Spleen (tissue), 11 donors: ENCODE measurements at regions not wholly inside any gene's neighbourhood (a gene's known extent, or its start where the extent isn't known, plus 50 kb on each side); places are given as distances from the start of the nearest gene placed in this dataset.

Source experiments
- DNase-seq: peaks from one replicate; pipeline ENCODE4 v3.0.0-alpha.2; 2020
- H3K27ac ChIP-seq, 8 donors: fragments of 200-600 bp; sonication (generic) in 7 of 8; 1 replicate in 4 of 8; 2 replicates in 4 of 8; pipeline versions ENCODE4 v1.5.0 to v1.8.0; 2016 to 2021; ENCODE audit warnings: inconsistent platforms in 4 of 8, mild to moderate bottlenecking in 4 of 8, moderate library complexity in 1 of 8
- H3K27me3 ChIP-seq, 7 donors: fragments of 200-600 bp; sonication (generic) in 6 of 7; replicated peaks in 1 of 7; 1 replicate in 4 of 7; 2 replicates in 3 of 7; pipeline versions ENCODE4 v1.5.0 to v1.8.0; 2016 to 2021; ENCODE audit warnings: inconsistent platforms in 3 of 7, mild to moderate bottlenecking in 1 of 7
- H3K36me3 ChIP-seq, 6 donors: fragments of 200-600 bp; sonication (generic) in 5 of 6; 1 replicate in 4 of 6; 2 replicates in 2 of 6; pipeline versions ENCODE4 v1.5.0 to v1.8.0; 2016 to 2021; ENCODE audit warnings: inconsistent platforms in 2 of 6
- H3K4me1 ChIP-seq, 6 donors: fragments of 200-600 bp; sonication (generic) in 5 of 6; 1 replicate in 3 of 6; 2 replicates in 3 of 6; pipeline versions ENCODE4 v1.5.0 to v1.8.0; 2016 to 2021; ENCODE audit warnings: inconsistent platforms in 3 of 6
- H3K4me3 ChIP-seq, 8 donors: fragments of 200-600 bp; sonication (generic) in 7 of 8; 1 replicate in 4 of 8; 2 replicates in 4 of 8; pipeline versions ENCODE4 v1.5.0 to v1.8.0; 2016 to 2021; ENCODE audit warnings: inconsistent platforms in 4 of 8, mild to moderate bottlenecking in 4 of 8, moderate library complexity in 2 of 8
- H3K9me3 ChIP-seq, 8 donors: fragments of 200-600 bp; sonication (generic) in 7 of 8; 1 replicate in 4 of 8; 2 replicates in 4 of 8; pipeline versions ENCODE4 v1.5.0 to v1.8.0; 2016 to 2021; ENCODE audit warnings: inconsistent platforms in 4 of 8
- POLR2A ChIP-seq, 3 donors: fragments of 450-650 bp; IDR thresholded peaks; one replicate each; pipeline ENCODE4 v1.5.1; 2017; ENCODE audit warnings: antibody characterized with exemption in 3 of 3, mild to moderate bottlenecking in 1 of 3
- POLR2AphosphoS5 ChIP-seq, 3 donors: sonication (generic); formaldehyde crosslinking; IDR thresholded peaks; one replicate each; pipeline ENCODE4 v1.5.1; 2017; ENCODE audit warnings: antibody characterized with exemption in 3 of 3
- WGBS, 5 donors: extraction: QIAGEN DNeasy Blood & Tissue Kit in 3 of 5; methylation state at CpG; one replicate each; pipeline versions ENCODE4 v1.1.5 to v1.1.7; 2013 to 2018; 5-methylcytosine and 5-hydroxymethylcytosine counted together
- intact Hi-C: fragments of 100-400 bp; cut with DNase I; formaldehyde crosslinking; loops from one replicate; pipeline ENCODE4 v1.15.0; 2023; ENCODE audit warnings: low total_unique reads
- TF ChIP-seq, protein P1 (sequence below), 11 experiments: fragments of 200-600 bp in 7 of 11; fragments of 450-650 bp in 4 of 11; sonication (generic) in 4 of 11; IDR thresholded peaks in 8 of 11; conservative IDR thresholded peaks in 3 of 11; 1 replicate in 7 of 11; 2 replicates in 4 of 11; pipeline versions ENCODE4 v1.4.0 to v1.8.0; 2016 to 2021; ENCODE audit warnings: antibody characterized with exemption in 11 of 11, inconsistent platforms in 4 of 11, mild to moderate bottlenecking in 1 of 11
- donor health status: healthy with polysubstance abuse.
- donor health status: DM: no; HTN: no; CAD: no; lungs with moderate emphysema.
- donor health status: DM: no; HTN: no; CAD: no.
- donor health status: Bipolar disorder and iron deficiency.
- donor health status: healthy.
- donor health status: DM: no; HTN: no; CAD: no.
- donor health status: DM: yes; HTN: yes; CAD: no.

DNA sequence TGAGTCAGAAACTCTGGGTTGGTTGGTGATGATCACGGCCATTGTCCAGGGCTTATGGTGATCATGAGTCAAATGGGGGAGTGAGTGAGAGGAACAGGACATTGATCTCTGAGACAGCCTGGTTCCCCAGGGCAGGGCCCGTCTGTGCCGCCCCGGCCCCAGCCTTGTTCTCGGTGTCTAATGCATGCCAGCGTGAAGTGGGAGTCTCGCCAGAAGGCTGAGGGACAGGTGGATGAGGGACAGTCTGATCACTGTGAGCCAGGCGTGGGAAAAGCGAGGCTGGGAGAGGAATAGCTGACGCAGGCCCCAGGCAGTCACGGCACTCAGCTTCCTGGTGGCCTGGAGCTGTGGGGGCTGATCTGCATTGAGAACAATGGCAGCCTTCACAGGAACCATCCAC lies 208.3 kb upstream of the HDAC4 start:
- peak; percentile 57 for DNase-seq
- no peak overlapping the region for H3K4me3 ChIP-seq
- no peaks in the 10 kb centered on the region for H3K9me3 ChIP-seq
- intact Hi-C loops, result no loop called here
- no peak for TF ChIP-seq POLR2AphosphoS5 (IDR thresholded peaks at IDR 0.05)
- TF ChIP-seq, protein P1, sequence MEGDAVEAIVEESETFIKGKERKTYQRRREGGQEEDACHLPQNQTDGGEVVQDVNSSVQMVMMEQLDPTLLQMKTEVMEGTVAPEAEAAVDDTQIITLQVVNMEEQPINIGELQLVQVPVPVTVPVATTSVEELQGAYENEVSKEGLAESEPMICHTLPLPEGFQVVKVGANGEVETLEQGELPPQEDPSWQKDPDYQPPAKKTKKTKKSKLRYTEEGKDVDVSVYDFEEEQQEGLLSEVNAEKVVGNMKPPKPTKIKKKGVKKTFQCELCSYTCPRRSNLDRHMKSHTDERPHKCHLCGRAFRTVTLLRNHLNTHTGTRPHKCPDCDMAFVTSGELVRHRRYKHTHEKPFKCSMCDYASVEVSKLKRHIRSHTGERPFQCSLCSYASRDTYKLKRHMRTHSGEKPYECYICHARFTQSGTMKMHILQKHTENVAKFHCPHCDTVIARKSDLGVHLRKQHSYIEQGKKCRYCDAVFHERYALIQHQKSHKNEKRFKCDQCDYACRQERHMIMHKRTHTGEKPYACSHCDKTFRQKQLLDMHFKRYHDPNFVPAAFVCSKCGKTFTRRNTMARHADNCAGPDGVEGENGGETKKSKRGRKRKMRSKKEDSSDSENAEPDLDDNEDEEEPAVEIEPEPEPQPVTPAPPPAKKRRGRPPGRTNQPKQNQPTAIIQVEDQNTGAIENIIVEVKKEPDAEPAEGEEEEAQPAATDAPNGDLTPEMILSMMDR (IDR thresholded peaks at IDR 0.05 in 8 of 11, conservative IDR thresholded peaks at IDR 0.05 in 3 of 11), result no peak
- no peak for TF ChIP-seq POLR2A (IDR thresholded peaks at IDR 0.05)
- 87 to 96% (median 93%) methylated on average over 11 of the region's 11 CpGs for WGBS, 5 donors
- peaks cover 0 to 9% (median 0%) of the 10 kb centered on the region in 7 donors for H3K27me3 ChIP-seq
- H3K36me3 ChIP-seq, result no peaks in the 10 kb centered on the region
- H3K27ac ChIP-seq, result no peak overlapping the region
- H3K4me1 ChIP-seq, result peaks cover 0 to 38% (median 15%) of the 10 kb centered on the region in 6 donors

DNA sequence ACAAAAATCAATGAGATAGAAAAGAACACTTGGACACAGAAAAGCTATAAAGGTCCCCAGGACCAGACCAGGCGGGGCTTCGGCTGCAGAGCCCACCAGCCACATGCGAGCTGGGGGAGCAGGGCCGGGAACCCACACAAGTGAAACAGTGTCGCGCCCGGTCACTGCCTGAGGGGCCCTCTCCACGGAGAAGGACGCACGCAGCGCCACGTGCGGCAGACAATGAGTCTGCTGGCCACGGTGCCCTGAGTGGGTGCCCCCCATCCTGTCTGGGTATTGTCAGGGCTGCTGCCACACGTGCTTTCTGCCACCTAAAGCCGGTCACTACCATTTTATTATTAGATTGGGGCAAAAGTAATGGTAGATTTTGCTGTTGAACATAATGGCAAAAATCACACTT lies 207.9 kb upstream of the HDAC4 start:
- intact Hi-C loops, result no loop called here
- TF ChIP-seq POLR2AphosphoS5 (IDR thresholded peaks at IDR 0.05), result no peak
- TF ChIP-seq POLR2A (IDR thresholded peaks at IDR 0.05), result no peak
- TF ChIP-seq, protein P1 (IDR thresholded peaks at IDR 0.05 in 8 of 11, conservative IDR thresholded peaks at IDR 0.05 in 3 of 11), result no peak
- Histone ChIP-seq H3K36me3 (no peaks in the 10 kb centered on the region), H3K27me3 (peaks cover 0 to 12% (median 0%) of the 10 kb centered on the region in 7 donors), H3K27ac (no peak overlapping the region), H3K4me3 (no peak overlapping the region), H3K9me3 (no peaks in the 10 kb centered on the region), H3K4me1 (peaks cover 0 to 38% (median 15%) of the 10 kb centered on the region in 6 donors)
- DNase-seq, result peak; percentile 71
- 86 to 96% (median 94%) methylated on average over 15 to 16 of the region's 16 CpGs for WGBS, 5 donors

DNA sequence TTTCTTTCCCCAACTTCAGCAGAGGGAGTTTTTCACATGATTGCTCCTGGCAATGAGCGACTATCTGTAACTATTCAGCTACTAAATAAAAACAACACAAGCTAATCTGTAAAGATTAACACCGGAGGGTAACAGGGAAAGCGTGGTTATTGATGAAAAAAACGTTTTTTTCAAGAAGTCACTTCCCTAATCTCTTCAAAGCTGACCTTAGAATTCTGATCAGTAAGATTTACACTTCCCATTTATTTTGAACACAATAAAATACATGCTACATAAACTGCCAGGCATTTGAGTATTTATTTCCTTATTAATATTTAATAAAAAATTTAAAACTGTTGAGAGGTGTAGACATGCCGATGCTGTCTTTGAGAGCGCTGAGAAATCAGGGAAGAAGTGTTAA lies 207.4 kb upstream of the HDAC4 start:
- WGBS, 5 donors, result 40 to 53% (median 45%) methylated on average over 6 of the region's 6 CpGs
- Histone ChIP-seq H3K27me3 (peaks cover 0 to 15% (median 0%) of the 10 kb centered on the region in 7 donors), H3K36me3 (no peaks in the 10 kb centered on the region), H3K9me3 (no peaks in the 10 kb centered on the region), H3K4me3 (no peak overlapping the region), H3K4me1 (peaks cover 0 to 38% (median 17%) of the 10 kb centered on the region in 6 donors), H3K27ac (peak overlapping the region in 1 of 8 donors; percentile 44)
- intact Hi-C loops, result no loop called here
- TF ChIP-seq POLR2AphosphoS5 (IDR thresholded peaks at IDR 0.05), result no peak
- TF ChIP-seq, protein P1 (IDR thresholded peaks at IDR 0.05 in 8 of 11, conservative IDR thresholded peaks at IDR 0.05 in 3 of 11), result no peak
- no peak for TF ChIP-seq POLR2A (IDR thresholded peaks at IDR 0.05)
- DNase-seq, result no peak

DNA sequence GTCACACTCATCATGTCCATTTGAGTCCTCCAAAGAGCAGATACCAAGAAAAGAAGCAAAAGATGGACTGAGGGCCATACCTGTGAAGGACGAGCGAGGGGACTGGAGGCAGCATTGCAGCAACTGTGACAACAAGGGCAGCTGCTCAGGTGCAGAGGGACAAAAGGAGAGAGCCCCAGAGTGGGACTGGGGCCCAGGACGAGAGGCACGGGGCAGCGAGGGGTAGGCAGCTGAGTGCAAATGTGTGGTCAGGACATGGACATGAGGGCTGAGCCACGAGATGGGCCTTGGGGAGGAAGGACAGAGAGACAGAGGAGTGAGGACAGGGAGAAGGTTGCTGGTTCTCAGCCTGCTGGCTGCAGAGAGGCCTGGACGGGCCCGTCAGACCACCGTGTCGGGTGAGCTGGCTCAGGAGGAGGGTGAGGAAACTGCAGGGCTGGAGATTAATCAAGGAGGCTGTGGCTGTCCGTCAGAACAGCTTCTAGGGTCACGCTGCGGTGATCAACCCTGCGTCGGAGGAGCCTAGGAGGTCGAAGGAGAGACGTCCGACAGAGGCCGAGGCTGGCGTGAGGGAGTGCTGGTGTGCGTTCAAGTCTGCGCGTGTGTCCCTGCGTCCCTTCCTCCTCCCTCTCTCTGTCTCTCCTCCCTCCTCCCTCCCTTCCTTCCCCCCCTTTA lies 206.8 kb upstream of the HDAC4 start:
- WGBS, 5 donors, result 56 to 79% (median 65%) methylated on average over 24 of the region's 24 CpGs
- Histone ChIP-seq H3K9me3 (no peaks in the 10 kb centered on the region), H3K4me1 (peaks cover 0 to 44% (median 18%) of the 10 kb centered on the region in 6 donors), H3K27me3 (peaks cover 0 to 15% (median 0%) of the 10 kb centered on the region in 7 donors), H3K36me3 (no peaks in the 10 kb centered on the region), H3K4me3 (no peak overlapping the region), H3K27ac (peak overlapping the region in 4 of 8 donors; percentile 13 to 44 (median 29))
- intact Hi-C loops, result no loop called here
- peak; percentile 74 for DNase-seq
- TF ChIP-seq, protein P1 (IDR thresholded peaks at IDR 0.05 in 8 of 11, conservative IDR thresholded peaks at IDR 0.05 in 3 of 11), result no peak
- TF ChIP-seq POLR2AphosphoS5 (IDR thresholded peaks at IDR 0.05), result peak in 1 of 3 donors; percentile 51
